Esophagus muscularis mucosa (tissue), 4 donors: ENCODE measurements at regions not wholly inside any gene's neighbourhood (a gene's known extent, or its start where the extent isn't known, plus 50 kb on each side); places are given as distances from the start of the nearest gene placed in this dataset.

Experiments used
- DNase-seq: peaks from one replicate; pipeline ENCODE4 v3.0.0-alpha.2; 2017; ENCODE audit errors: extremely low spot score
- H3K27ac ChIP-seq, 4 donors: fragments of 200-600 bp; sonication (generic); replicated peaks in 1 of 4; 1 replicate in 3 of 4; 2 replicates in 1 of 4; pipeline ENCODE4 v1.5.1; 2016 to 2019; ENCODE audit warnings: mild to moderate bottlenecking in 1 of 4
- H3K27me3 ChIP-seq, 4 donors: fragments of 200-600 bp; sonication (generic); one replicate each; pipeline versions ENCODE4 v1.5.1 to v1.6.0; 2016 to 2019
- H3K36me3 ChIP-seq, 4 donors: fragments of 200-600 bp; sonication (generic); one replicate each; pipeline ENCODE4 v1.5.1; 2016 to 2019
- H3K4me1 ChIP-seq, 4 donors: fragments of 200-600 bp; sonication (generic); one replicate each; pipeline ENCODE4 v1.5.1; 2016 to 2019
- H3K4me3 ChIP-seq, 4 donors: fragments of 200-600 bp; sonication (generic); 1 replicate in 2 of 4; 2 replicates in 2 of 4; pipeline ENCODE4 v1.5.1; 2016 to 2019; ENCODE audit warnings: mild to moderate bottlenecking in 4 of 4, moderate library complexity in 1 of 4
- H3K9me3 ChIP-seq, 4 donors: fragments of 200-600 bp; sonication (generic); 1 replicate in 3 of 4; 2 replicates in 1 of 4; pipeline ENCODE4 v1.5.1; 2016 to 2019
- CTCF ChIP-seq, 3 experiments: fragments of 200-600 bp in 2 of 3; fragments of 450-650 bp in 1 of 3; sonication (generic) in 2 of 3; IDR thresholded peaks; one replicate each; pipeline ENCODE4 v1.5.1; 2017 to 2019; ENCODE audit warnings: antibody characterized with exemption in 3 of 3, mild to moderate bottlenecking in 2 of 3, moderate library complexity in 1 of 3
- EP300 ChIP-seq: sonication (generic); formaldehyde crosslinking; IDR thresholded peaks from one replicate; pipeline ENCODE4 v1.6.1; 2017; ENCODE audit warnings: antibody characterized with exemption
- POLR2A ChIP-seq: fragments of 450-650 bp; IDR thresholded peaks from one replicate; pipeline ENCODE4 v1.6.1; 2017; ENCODE audit warnings: antibody characterized with exemption, moderate library complexity, mild to moderate bottlenecking, low read depth
- POLR2AphosphoS5 ChIP-seq, 2 donors: sonication (generic); formaldehyde crosslinking; IDR thresholded peaks; one replicate each; pipeline ENCODE4 v1.6.1; 2017; ENCODE audit warnings: antibody characterized with exemption in 2 of 2
- WGBS: methylation state at CpG from one replicate; pipeline ENCODE4 v1.1.5; 2018; 5-methylcytosine and 5-hydroxymethylcytosine counted together
- intact Hi-C: fragments of 100-400 bp; cut with DNase I; formaldehyde crosslinking; loops from one replicate; pipeline ENCODE4 v1.15.1; 2023

GRCh38 chr1:47571161-47571560 is 133.3 kb downstream of the FOXD2 start:
- intact Hi-C loops = loop anchor here (5.0 kb wide), 2 partner anchors 39 to 134 kb away; partner anchors contain the start of gene FOXD2
- no peak overlapping the region for H3K4me3 ChIP-seq
- no peak for DNase-seq
- WGBS = 100% methylated on average over 4 of the region's 5 CpGs
- no peaks in the 10 kb centered on the region for H3K36me3 ChIP-seq
- H3K9me3 ChIP-seq = no peaks in the 10 kb centered on the region
- H3K4me1 ChIP-seq = peaks cover 6 to 8% (median 6%) of the 10 kb centered on the region in 4 donors
- H3K27me3 ChIP-seq = peaks cover 0 to 65% (median 0%) of the 10 kb centered on the region in 4 donors
- no peak overlapping the region for H3K27ac ChIP-seq
- no peak for TF ChIP-seq CTCF (IDR thresholded peaks at IDR 0.05)
- TF ChIP-seq POLR2A = no peak
- no peak for TF ChIP-seq POLR2AphosphoS5 (IDR thresholded peaks at IDR 0.05)
- TF ChIP-seq EP300 = no peak

GRCh38 chr1:47571952-47572351 is 134.1 kb downstream of the FOXD2 start:
- intact Hi-C loops = loop anchor here (5.0 kb wide), 2 partner anchors 40 to 135 kb away; partner anchors contain the start of gene FOXD2
- H3K4me3 ChIP-seq = no peak overlapping the region
- no peak for TF ChIP-seq POLR2A
- no peak for TF ChIP-seq POLR2AphosphoS5 (IDR thresholded peaks at IDR 0.05)
- no peak for TF ChIP-seq EP300
- no peak for TF ChIP-seq CTCF (IDR thresholded peaks at IDR 0.05)
- H3K36me3 ChIP-seq = no peaks in the 10 kb centered on the region
- WGBS = 98% methylated on average over 2 of the region's 2 CpGs
- DNase-seq = no peak
- H3K27ac ChIP-seq = no peak overlapping the region
- peaks cover 0 to 70% (median 0%) of the 10 kb centered on the region in 4 donors for H3K27me3 ChIP-seq
- no peaks in the 10 kb centered on the region for H3K9me3 ChIP-seq
- peaks cover 6 to 8% (median 6%) of the 10 kb centered on the region in 4 donors for H3K4me1 ChIP-seq

GRCh38 chr1:47572731-47573430 is 135.0 kb downstream of the FOXD2 start:
- intact Hi-C loops = loop anchor here (5.0 kb wide), 2 partner anchors 41 to 136 kb away; partner anchors contain the start of gene FOXD2
- Histone ChIP-seq H3K9me3 (no peaks in the 10 kb centered on the region), H3K27ac (no peak overlapping the region), H3K4me3 (no peak overlapping the region), H3K36me3 (no peaks in the 10 kb centered on the region), H3K27me3 (peaks cover 0 to 70% (median 0%) of the 10 kb centered on the region in 4 donors), H3K4me1 (peaks cover 6 to 8% (median 6%) of the 10 kb centered on the region in 4 donors)
- 78% methylated on average over 6 of the region's 13 CpGs for WGBS
- no peak for DNase-seq
- no peak for TF ChIP-seq POLR2A
- no peak for TF ChIP-seq EP300
- no peak for TF ChIP-seq POLR2AphosphoS5 (IDR thresholded peaks at IDR 0.05)
- no peak for TF ChIP-seq CTCF (IDR thresholded peaks at IDR 0.05)

DNA sequence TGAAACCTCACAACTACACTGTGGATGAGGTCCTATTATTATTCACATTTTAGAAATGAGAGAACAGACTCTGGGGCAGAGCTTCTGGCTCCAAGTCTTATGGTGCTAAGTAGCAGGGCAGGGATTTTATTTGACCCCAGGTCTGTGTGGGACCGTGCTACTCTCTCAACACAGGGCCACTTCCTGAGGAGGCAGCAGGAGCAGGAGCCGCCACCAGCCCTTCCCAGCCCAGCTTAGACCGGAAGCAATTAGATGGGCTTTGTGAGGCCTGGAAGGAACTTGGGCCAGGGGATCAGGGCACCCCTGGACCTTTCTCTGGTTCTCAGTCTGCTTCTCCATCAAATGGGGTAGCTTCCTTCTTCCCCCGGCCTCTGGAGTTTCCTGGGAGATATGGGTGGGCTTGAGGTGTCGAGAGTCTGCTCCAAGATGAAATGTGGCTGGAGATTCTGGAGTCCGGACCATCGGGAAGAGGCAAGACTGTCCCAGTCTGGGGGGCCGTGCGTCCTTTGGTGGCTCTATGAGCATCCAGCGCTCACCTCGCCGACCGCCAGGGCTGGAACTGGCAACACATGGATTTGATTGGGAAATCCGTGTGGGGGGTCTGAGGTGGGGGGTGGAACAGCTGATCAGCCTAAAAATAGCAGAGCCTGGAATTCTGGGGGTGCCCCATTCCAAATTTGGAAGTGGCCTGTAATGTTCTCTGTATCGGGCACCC is 136.8 kb downstream of the FOXD2 start:
- no peaks in the 10 kb centered on the region for H3K36me3 ChIP-seq
- H3K27me3 ChIP-seq = peaks cover 0 to 73% (median 0%) of the 10 kb centered on the region in 4 donors
- H3K4me1 ChIP-seq = peaks cover 6 to 11% (median 10%) of the 10 kb centered on the region in 4 donors
- no peaks in the 10 kb centered on the region for H3K9me3 ChIP-seq
- no peak for DNase-seq
- no peak overlapping the region for H3K27ac ChIP-seq
- no peak overlapping the region for H3K4me3 ChIP-seq
- WGBS = 81% methylated on average over 12 of the region's 15 CpGs
- intact Hi-C loops = loop anchor here (5.0 kb wide), 2 partner anchors 42 to 137 kb away; partner anchors contain the start of gene FOXD2
- TF ChIP-seq CTCF (IDR thresholded peaks at IDR 0.05) (no peak), POLR2AphosphoS5 (IDR thresholded peaks at IDR 0.05) (no peak), EP300 (no peak), POLR2A (no peak)
